ENCODE measurements at regions not wholly inside any gene's neighbourhood (a gene's known extent, or its start where the extent isn't known, plus 50 kb on each side); places are given as distances from the start of the nearest gene placed in this dataset.

DNA sequence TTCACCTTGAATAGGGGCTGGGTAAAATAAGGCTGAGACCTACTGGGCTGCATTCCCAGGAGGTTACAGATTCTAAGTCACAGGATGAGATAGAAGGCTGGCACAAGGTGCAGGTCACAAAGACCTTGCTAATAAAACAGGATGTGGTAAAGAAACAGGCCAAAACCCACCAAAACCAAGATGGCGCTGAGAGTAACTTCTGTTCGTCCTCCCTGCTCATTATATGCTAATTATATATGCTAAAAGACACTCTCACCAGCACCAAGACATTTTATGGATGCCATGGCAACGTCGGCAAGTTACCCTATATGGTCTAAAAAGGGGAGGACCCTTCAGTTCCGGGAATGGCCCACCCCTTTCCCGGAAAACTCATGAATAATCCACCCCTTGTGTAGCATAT lies 711.5 kb upstream of the KLHL29 start (continued):
- TF ChIP-seq ZBTB33 (IDR thresholded peaks at IDR 0.05; ENCODE audit: extremely low read depth, insufficient replicate concordance, low read length) (no peak), EZH2 (IDR thresholded peaks at IDR 0.05) (no peak), ZNF274 (IDR thresholded peaks at IDR 0.05; ENCODE audit: low read depth, low read length) (no peak), POLR2A (IDR thresholded peaks at IDR 0.05; ENCODE audit: borderline replicate concordance, extremely low read depth, insufficient read depth, insufficient read length) (no peak)
- TF ChIP-seq, protein P1, sequence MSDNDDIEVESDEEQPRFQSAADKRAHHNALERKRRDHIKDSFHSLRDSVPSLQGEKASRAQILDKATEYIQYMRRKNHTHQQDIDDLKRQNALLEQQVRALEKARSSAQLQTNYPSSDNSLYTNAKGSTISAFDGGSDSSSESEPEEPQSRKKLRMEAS (IDR thresholded peaks at IDR 0.05): no peak

- CTCF ChIA-PET: no interaction called here
- H4K20me1 ChIP-seq (ENCODE audit: insufficient read depth): no peaks in the 10 kb centered on the region
- H3K4me3 ChIP-seq (replicated peaks in 1 of 2; ENCODE audit: low read depth in 1 of 2, low read length in 2 of 2): no peak overlapping the region
- no peaks in the 10 kb centered on the region for H3K27me3 ChIP-seq (ENCODE audit: insufficient read depth, low read length)
- H3K36me3 ChIP-seq (ENCODE audit: control insufficient read depth in 1 of 2, insufficient read depth in 2 of 2, low read length in 2 of 2): no peaks in the 10 kb centered on the region
- no peak overlapping the region for H2AFZ ChIP-seq (ENCODE audit: low read depth, low read length, poor library complexity, severe bottlenecking)
- POLR2A ChIA-PET: no interaction called here
- H3K9me3 ChIP-seq (ENCODE audit: control insufficient read depth in 1 of 2, insufficient read depth in 1 of 2, low read depth in 1 of 2, low read length in 2 of 2): peaks cover 4 to 16% of the 10 kb centered on the region in 2 experiments; a peak in 2 of 4 replicates
- no peak for TF ChIP-seq CEBPB (IDR thresholded peaks at IDR 0.05; ENCODE audit: low read depth)
- no peak for TF ChIP-seq SIN3A (IDR thresholded peaks at IDR 0.05; ENCODE audit: low read depth)
- no peak for TF ChIP-seq EGR1 (IDR thresholded peaks at IDR 0.05; ENCODE audit: low read depth)
- TF ChIP-seq CBX3 (IDR thresholded peaks at IDR 0.05; ENCODE audit: low read depth): no peak
- TF ChIP-seq EZH2phosphoT487 (IDR thresholded peaks at IDR 0.05; ENCODE audit: borderline replicate concordance): no peak
- no peak for TF ChIP-seq ELF1 (IDR thresholded peaks at IDR 0.05; ENCODE audit: borderline replicate concordance, low read depth)
- TF ChIP-seq YY1 (IDR thresholded peaks at IDR 0.05; ENCODE audit: extremely low read depth, insufficient replicate concordance, low read depth, low read length): no peak
- no peak for TF ChIP-seq POLR2A (IDR thresholded peaks at IDR 0.05; ENCODE audit: borderline replicate concordance, extremely low read depth, insufficient read depth, insufficient read length)
- TF ChIP-seq EZH2 (IDR thresholded peaks at IDR 0.05): no peak
- no peak for TF ChIP-seq SRF (IDR thresholded peaks at IDR 0.05; ENCODE audit: low read depth)
- TF ChIP-seq FOSL1 (IDR thresholded peaks at IDR 0.05; ENCODE audit: low read depth): no peak
- no peak for TF ChIP-seq ZFX (IDR thresholded peaks at IDR 0.05)
- TF ChIP-seq, protein P2, sequence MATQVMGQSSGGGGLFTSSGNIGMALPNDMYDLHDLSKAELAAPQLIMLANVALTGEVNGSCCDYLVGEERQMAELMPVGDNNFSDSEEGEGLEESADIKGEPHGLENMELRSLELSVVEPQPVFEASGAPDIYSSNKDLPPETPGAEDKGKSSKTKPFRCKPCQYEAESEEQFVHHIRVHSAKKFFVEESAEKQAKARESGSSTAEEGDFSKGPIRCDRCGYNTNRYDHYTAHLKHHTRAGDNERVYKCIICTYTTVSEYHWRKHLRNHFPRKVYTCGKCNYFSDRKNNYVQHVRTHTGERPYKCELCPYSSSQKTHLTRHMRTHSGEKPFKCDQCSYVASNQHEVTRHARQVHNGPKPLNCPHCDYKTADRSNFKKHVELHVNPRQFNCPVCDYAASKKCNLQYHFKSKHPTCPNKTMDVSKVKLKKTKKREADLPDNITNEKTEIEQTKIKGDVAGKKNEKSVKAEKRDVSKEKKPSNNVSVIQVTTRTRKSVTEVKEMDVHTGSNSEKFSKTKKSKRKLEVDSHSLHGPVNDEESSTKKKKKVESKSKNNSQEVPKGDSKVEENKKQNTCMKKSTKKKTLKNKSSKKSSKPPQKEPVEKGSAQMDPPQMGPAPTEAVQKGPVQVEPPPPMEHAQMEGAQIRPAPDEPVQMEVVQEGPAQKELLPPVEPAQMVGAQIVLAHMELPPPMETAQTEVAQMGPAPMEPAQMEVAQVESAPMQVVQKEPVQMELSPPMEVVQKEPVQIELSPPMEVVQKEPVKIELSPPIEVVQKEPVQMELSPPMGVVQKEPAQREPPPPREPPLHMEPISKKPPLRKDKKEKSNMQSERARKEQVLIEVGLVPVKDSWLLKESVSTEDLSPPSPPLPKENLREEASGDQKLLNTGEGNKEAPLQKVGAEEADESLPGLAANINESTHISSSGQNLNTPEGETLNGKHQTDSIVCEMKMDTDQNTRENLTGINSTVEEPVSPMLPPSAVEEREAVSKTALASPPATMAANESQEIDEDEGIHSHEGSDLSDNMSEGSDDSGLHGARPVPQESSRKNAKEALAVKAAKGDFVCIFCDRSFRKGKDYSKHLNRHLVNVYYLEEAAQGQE (IDR thresholded peaks at IDR 0.05; ENCODE audit: low read depth): no peak
- no peak for TF ChIP-seq SP1 (IDR thresholded peaks at IDR 0.05; ENCODE audit: low read depth)
- no peak for TF ChIP-seq CTCF (IDR thresholded peaks at IDR 0.05 in 2 of 3, conservative IDR thresholded peaks at IDR 0.05 in 1 of 3; ENCODE audit: borderline replicate concordance in 1 of 3, insufficient read depth in 1 of 3, low read depth in 2 of 3, low read length in 2 of 3)
- no peak for TF ChIP-seq JUND (IDR thresholded peaks at IDR 0.05)
- ATAC-seq: no peak
- no TSS peak for BruUV-seq (replicated peaks)
- H3K4me1 ChIP-seq (ENCODE audit: control insufficient read depth in 1 of 2, insufficient read depth in 2 of 2, low read length in 2 of 2): no peaks in the 10 kb centered on the region
- H3K9me2 ChIP-seq (ENCODE audit: insufficient read depth): no peaks in the 10 kb centered on the region
- DNase-seq (ENCODE audit: low read depth, low spot score): no peak
- H3K9ac ChIP-seq (ENCODE audit: low read length): no peak overlapping the region
- H3K79me2 ChIP-seq (ENCODE audit: insufficient read depth, low read length): no peaks in the 10 kb centered on the region
- RAD21 ChIA-PET (ENCODE audit: low non-redundant PET in 1 of 2, low total read pairs in 2 of 2, uncharacterized antibody in 2 of 2, unreplicated experiment in 2 of 2): no interaction called here
- no peak overlapping the region for H3K4me2 ChIP-seq (ENCODE audit: low read length)
- H3K27ac ChIP-seq (ENCODE audit: low read depth, low read length): no peak overlapping the region
- intact Hi-C loops (cut with micrococcal nuclease): no loop called here
Measured at GRCh38 chr2:22683914-22684313, 701.1 kb upstream of the KLHL29 start.
